Liver (tissue), 3 donors: ENCODE measurements at regions not wholly inside any gene's neighbourhood (a gene's known extent, or its start where the extent isn't known, plus 50 kb on each side); places are given as distances from the start of the nearest gene placed in this dataset.

Source experiments
- ATF3 ChIP-seq: IDR thresholded peaks from 2 replicates; pipeline ENCODE4 v1.6.1; 2016; ENCODE audit warnings: antibody characterized with exemption
- CTCF ChIP-seq: fragments of 150-350 bp; IDR thresholded peaks from 2 replicates; pipeline ENCODE4 v1.5.1; 2017; ENCODE audit warnings: improper control_type of control experiment, low read depth, low read length; ENCODE audit not compliant: missing input control
- EGR1 ChIP-seq, 2 donors: IDR thresholded peaks; 2 replicates each; pipeline ENCODE4 v1.6.1; 2016 to 2018; ENCODE audit warnings: antibody characterized with exemption in 2 of 2, low read depth in 2 of 2
- FOXA1 ChIP-seq: IDR thresholded peaks from 2 replicates; pipeline ENCODE4 v1.6.1; 2016; ENCODE audit warnings: antibody characterized with exemption
- TAF1 ChIP-seq: conservative IDR thresholded peaks from 2 replicates; pipeline ENCODE4 v1.6.1; 2016; ENCODE audit warnings: antibody characterized with exemption, mild to moderate bottlenecking
- YY1 ChIP-seq: IDR thresholded peaks from 2 replicates; pipeline ENCODE4 v1.6.1; 2016; ENCODE audit warnings: antibody characterized with exemption, mild to moderate bottlenecking
- donor health status: healthy.
- donor health status: healthy.

GRCh38 chr5:144644317-144644716, 473.6 kb downstream of the KCTD16 start:
- TF ChIP-seq CTCF (no peak), FOXA1 (no peak), TAF1 (no peak), ATF3 (no peak), YY1 (no peak), EGR1 (IDR thresholded peaks at IDR 0.05; ENCODE audit: low read depth in 2 of 2) (no peak)
